Adrenal gland (tissue), 9 donors: ENCODE measurements at regions not wholly inside any gene's neighbourhood (a gene's known extent, or its start where the extent isn't known, plus 50 kb on each side); places are given as distances from the start of the nearest gene placed in this dataset.

Experiments used
- DNase-seq, 7 donors: peaks; one replicate each; pipeline ENCODE4 v3.0.0-alpha.2; 2019 to 2020
- H3K27ac ChIP-seq, 5 donors: fragments of 200-600 bp; sonication (generic) in 4 of 5; 1 replicate in 3 of 5; 2 replicates in 2 of 5; pipeline versions ENCODE4 v1.5.1 to v1.8.0; 2016 to 2020; ENCODE audit warnings: mild to moderate bottlenecking in 1 of 5
- H3K27me3 ChIP-seq: fragments of 200-600 bp; 2 replicates; pipeline ENCODE4 v1.8.0; 2021
- H3K36me3 ChIP-seq, 2 donors: fragments of 200-600 bp; replicated peaks in 1 of 2; 1 replicate in 1 of 2; 2 replicates in 1 of 2; pipeline versions ENCODE4 v1.5.1 to v1.8.0; 2018 to 2022
- H3K4me1 ChIP-seq, 2 donors: fragments of 200-600 bp; replicated peaks in 1 of 2; 1 replicate in 1 of 2; 2 replicates in 1 of 2; pipeline versions ENCODE4 v1.5.1 to v1.8.0; 2018 to 2021
- H3K4me3 ChIP-seq, 4 donors: fragments of 200-600 bp; sonication (generic) in 3 of 4; one replicate each; pipeline ENCODE4 v1.5.1; 2016 to 2018
- H3K9me3 ChIP-seq, 3 donors: fragments of 200-600 bp; sonication (generic) in 1 of 3; replicated peaks in 1 of 3; 1 replicate in 2 of 3; 2 replicates in 1 of 3; pipeline versions ENCODE4 v1.5.1 to v1.8.0; 2016 to 2021
- CTCF ChIP-seq, 6 experiments: fragments of 450-650 bp in 4 of 6; fragments of 200-600 bp in 2 of 6; sonication (generic) in 1 of 6; IDR thresholded peaks; 1 replicate in 5 of 6; 2 replicates in 1 of 6; pipeline versions ENCODE4 v1.5.1 to v1.8.0; 2016 to 2021; ENCODE audit warnings: antibody characterized with exemption in 6 of 6, mild to moderate bottlenecking in 2 of 6, moderate library complexity in 1 of 6
- POLR2A ChIP-seq, 2 donors: fragments of 450-650 bp; IDR thresholded peaks; one replicate each; pipeline ENCODE4 v1.6.1; 2017; ENCODE audit warnings: antibody characterized with exemption in 2 of 2, mild to moderate bottlenecking in 2 of 2, moderate library complexity in 1 of 2
- WGBS, 4 donors: extraction: QIAGEN DNeasy Blood & Tissue Kit in 2 of 4; methylation state at CpG; one replicate each; pipeline versions ENCODE4 v1.1.5 to v1.1.7; 2013 to 2017; 5-methylcytosine and 5-hydroxymethylcytosine counted together
- intact Hi-C, 2 donors: fragments of 100-400 bp; cut with DNase I; formaldehyde crosslinking; loops; one replicate each; pipeline versions ENCODE4 v1.14.1 to v1.15.0; 2022 to 2023
- donor health status: healthy with polysubstance abuse.
- donor health status: Bipolar disorder and iron deficiency.
- donor health status: DM: yes; HTN: yes; CAD: no.
- donor health status: DM: no; HTN: no; CAD: no.
- donor health status: DM: no; HTN: no; CAD: no.

- Histone ChIP-seq H3K4me3 (no peak overlapping the region), H3K9me3 (no peaks in the 10 kb centered on the region), H3K27ac (no peak overlapping the region), H3K4me1 (no peaks in the 10 kb centered on the region), H3K36me3 (no peaks in the 10 kb centered on the region), H3K27me3 (no peaks in the 10 kb centered on the region)
- TF ChIP-seq POLR2A (IDR thresholded peaks at IDR 0.05): no peak
- no peak for TF ChIP-seq CTCF (IDR thresholded peaks at IDR 0.05)
- intact Hi-C loops: no loop called here
- WGBS, 4 donors: 39 to 48% (median 44%) methylated on average over 3 of the region's 3 CpGs
- DNase-seq: no peak
Observed at GRCh38 chr10:44618910-44619309, 234.0 kb upstream of the CXCL12 start.

- WGBS, 4 donors: 0 to 3% (median 0%) methylated on average over 1 of the region's 1 CpG
- H3K9me3 ChIP-seq: no peaks in the 10 kb centered on the region
- TF ChIP-seq POLR2A (IDR thresholded peaks at IDR 0.05) (no peak), CTCF (IDR thresholded peaks at IDR 0.05) (no peak)
- no peak overlapping the region for H3K27ac ChIP-seq
- no peak overlapping the region for H3K4me3 ChIP-seq
- no peaks in the 10 kb centered on the region for H3K36me3 ChIP-seq
- no peaks in the 10 kb centered on the region for H3K27me3 ChIP-seq
- H3K4me1 ChIP-seq: no peaks in the 10 kb centered on the region
- DNase-seq: no peak
- intact Hi-C loops: no loop called here
Observed at GRCh38 chr10:44619521-44619920, 234.6 kb upstream of the CXCL12 start.

GRCh38 chr10:44619975-44620374, 235.1 kb upstream of the CXCL12 start:
- WGBS, 4 donors: 53 to 64% (median 58%) methylated on average over 3 of the region's 3 CpGs
- no peak overlapping the region for H3K27ac ChIP-seq
- H3K9me3 ChIP-seq: no peaks in the 10 kb centered on the region
- intact Hi-C loops: no loop called here
- H3K4me1 ChIP-seq: no peaks in the 10 kb centered on the region
- no peak for DNase-seq
- no peaks in the 10 kb centered on the region for H3K27me3 ChIP-seq
- no peaks in the 10 kb centered on the region for H3K36me3 ChIP-seq
- no peak for TF ChIP-seq POLR2A (IDR thresholded peaks at IDR 0.05)
- TF ChIP-seq CTCF (IDR thresholded peaks at IDR 0.05): no peak
- H3K4me3 ChIP-seq: no peak overlapping the region

- 65 to 79% (median 77%) methylated on average over 6 of the region's 6 CpGs for WGBS, 4 donors
- Histone ChIP-seq H3K36me3 (no peaks in the 10 kb centered on the region), H3K4me3 (no peak overlapping the region), H3K9me3 (no peaks in the 10 kb centered on the region), H3K4me1 (peaks cover 0 to 9% of the 10 kb centered on the region in 2 donors), H3K27ac (no peak overlapping the region), H3K27me3 (no peaks in the 10 kb centered on the region)
- DNase-seq: no peak
- intact Hi-C loops: no loop called here
- TF ChIP-seq CTCF (IDR thresholded peaks at IDR 0.05) (no peak), POLR2A (IDR thresholded peaks at IDR 0.05) (no peak)
Observed at GRCh38 chr10:44627591-44628354, 242.9 kb upstream of the CXCL12 start.
